ENCODE measurements at regions not wholly inside any gene's neighbourhood (a gene's known extent, or its start where the extent isn't known, plus 50 kb on each side); places are given as distances from the start of the nearest gene placed in this dataset.

GRCh38 chr15:99508311-99508645, 57.5 kb upstream of the MEF2A start:
- TF ChIP-seq POLR2A (IDR thresholded peaks at IDR 0.05) (no peak), CTCF (IDR thresholded peaks at IDR 0.05) (no peak)
